Panc1 (cell line): ENCODE measurements at regions not wholly inside any gene's neighbourhood (a gene's known extent, or its start where the extent isn't known, plus 50 kb on each side); places are given as distances from the start of the nearest gene placed in this dataset.

Experiments
- ATAC-seq: fragments of 200-7000 bp; cut with Tn5 transposase; 2 replicates; pipeline ENCODE4 v1.9.1; 2020; ENCODE audit warnings: mild to moderate bottlenecking, moderate library complexity
- BruUV-seq: library from RNA; stranded (reverse); fragments of 400-500 nt; replicated peaks from 2 replicates; lab custom pipeline; 2021; lab: Mats Ljungman, UMichigan
- CTCF ChIA-PET: fragments of 300-600 bp; sonication (Branson Sonifier 250); formaldehyde crosslinking; loops from one replicate; lab custom pipeline; 2022; ENCODE audit warnings: antibody characterized with exemption; lab: Charles Lee
- POLR2A ChIA-PET: fragments of 300-600 bp; sonication (Branson Sonifier 250); formaldehyde crosslinking; loops from one replicate; lab custom pipeline; 2022; ENCODE audit warnings: antibody characterized with exemption; lab: Charles Lee
- DNase-seq: peaks from one replicate; pipeline ENCODE4 v3.0.0-alpha.2; 2010; ENCODE audit warnings: low read depth, low spot score
- H3K27ac ChIP-seq: 2 replicates; pipeline ENCODE4 v1.5.1; 2011; ENCODE audit warnings: mild to moderate bottlenecking, low read length, inconsistent platforms
- H3K27me3 ChIP-seq: fragments of 200-500 bp; sonication (Bioruptor generic); 2 replicates; pipeline ENCODE4 v1.6.0; 2014; ENCODE audit warnings: low read length, inconsistent platforms; ENCODE audit not compliant: control insufficient read depth, insufficient read depth
- H3K36me3 ChIP-seq: fragments of 200-500 bp; sonication (Bioruptor generic); 2 replicates; pipeline ENCODE4 v1.5.1; 2014; ENCODE audit warnings: inconsistent platforms, mild to moderate bottlenecking, low read length, moderate library complexity; ENCODE audit not compliant: control insufficient read depth, insufficient read depth
- H3K4me1 ChIP-seq: 2 replicates; pipeline ENCODE4 v1.5.1; 2011; ENCODE audit warnings: inconsistent platforms, mild to moderate bottlenecking, low read length, moderate library complexity; ENCODE audit not compliant: control insufficient read depth, insufficient read depth
- H3K4me3 ChIP-seq, 2 experiments: 2 replicates each; pipeline ENCODE4 v1.5.1; 2011 to 2012; ENCODE audit warnings: low read depth in 2 of 2, low read length in 2 of 2, mild to moderate bottlenecking in 2 of 2, inconsistent platforms in 1 of 2, moderate library complexity in 1 of 2
- H3K9me3 ChIP-seq: fragments of 200-500 bp; sonication (Bioruptor generic); 2 replicates; pipeline ENCODE4 v1.5.1; 2014; ENCODE audit warnings: low read depth, mild to moderate bottlenecking, inconsistent platforms, low read length, moderate library complexity; ENCODE audit not compliant: control insufficient read depth, insufficient read depth
- POLR2AphosphoS5 ChIP-seq: IDR thresholded peaks from 2 replicates; pipeline ENCODE4 v1.6.1; 2012; ENCODE audit warnings: mild to moderate bottlenecking, low read depth, low read length, moderate library complexity
- REST ChIP-seq, 2 experiments: IDR thresholded peaks; 2 replicates each; pipeline ENCODE4 v1.6.1; 2011 to 2012; ENCODE audit warnings: low read depth in 2 of 2, control low read depth in 1 of 2, low read length in 1 of 2, mild to moderate bottlenecking in 1 of 2, moderate library complexity in 1 of 2; ENCODE audit not compliant: insufficient read depth in 1 of 2
- SIN3A ChIP-seq: IDR thresholded peaks from 2 replicates; pipeline ENCODE4 v1.6.1; 2012; ENCODE audit warnings: low read depth, mild to moderate bottlenecking, low read length, moderate library complexity, borderline replicate concordance; ENCODE audit not compliant: insufficient read depth
- TCF7L2 ChIP-seq: IDR thresholded peaks from 2 replicates; pipeline ENCODE4 v1.6.1; 2011; ENCODE audit warnings: mild to moderate bottlenecking, low read depth, low read length, inconsistent platforms
- in situ Hi-C: cut with HindIII; loops from 2 replicates; pipeline ENCODE4 v1.10.0; 2016; ENCODE audit warnings: low sequenced_read_pairs, low pct_unique_long_range_greater_than_20kb
- intact Hi-C: fragments of 100-400 bp; cut with micrococcal nuclease; formaldehyde crosslinking; loops from one replicate; pipeline ENCODE4 v1.10.0; 2022; ENCODE audit not compliant: unreplicated experiment
- TF ChIP-seq, protein P1 (sequence below): fragments of 450-650 bp; IDR thresholded peaks from 2 replicates; pipeline ENCODE4 v1.5.1; 2017; ENCODE audit warnings: mild to moderate bottlenecking

DNA sequence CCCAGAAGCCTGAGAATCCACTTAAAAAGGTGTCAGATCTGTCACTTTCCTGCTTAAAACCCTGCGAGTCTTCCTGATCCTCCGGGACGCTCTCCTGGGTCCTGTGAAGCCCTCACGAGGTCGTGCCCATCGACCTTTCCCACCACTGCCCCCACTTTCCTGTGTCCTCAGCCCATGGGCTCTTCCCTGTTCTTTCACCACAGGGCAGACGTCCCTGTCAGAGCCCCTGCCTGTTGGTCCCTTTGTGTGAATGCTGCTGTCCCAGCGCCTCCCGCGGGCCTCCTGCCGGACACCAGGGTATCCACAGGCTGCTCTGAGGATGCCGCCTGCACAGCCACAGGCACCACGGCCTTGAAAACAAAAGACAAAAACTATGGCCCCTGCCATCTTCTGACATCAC, 125.6 kb downstream of the TMEM18 start:
- Histone ChIP-seq H3K27me3 (peaks cover 10% of the 10 kb centered on the region; the same call in 1 of the 2 replicates), H3K4me1 (no peaks in the 10 kb centered on the region), H3K36me3 (no peaks in the 10 kb centered on the region), H3K4me3 (no peak overlapping the region), H3K9me3 (no peaks in the 10 kb centered on the region), H3K27ac (no peak overlapping the region)
- DNase-seq (no peak), ATAC-seq (no peak)
- no TSS peak for BruUV-seq
- no peak for TF ChIP-seq POLR2AphosphoS5
- no peak for TF ChIP-seq SIN3A
- no peak for TF ChIP-seq TCF7L2
- TF ChIP-seq, protein P1, sequence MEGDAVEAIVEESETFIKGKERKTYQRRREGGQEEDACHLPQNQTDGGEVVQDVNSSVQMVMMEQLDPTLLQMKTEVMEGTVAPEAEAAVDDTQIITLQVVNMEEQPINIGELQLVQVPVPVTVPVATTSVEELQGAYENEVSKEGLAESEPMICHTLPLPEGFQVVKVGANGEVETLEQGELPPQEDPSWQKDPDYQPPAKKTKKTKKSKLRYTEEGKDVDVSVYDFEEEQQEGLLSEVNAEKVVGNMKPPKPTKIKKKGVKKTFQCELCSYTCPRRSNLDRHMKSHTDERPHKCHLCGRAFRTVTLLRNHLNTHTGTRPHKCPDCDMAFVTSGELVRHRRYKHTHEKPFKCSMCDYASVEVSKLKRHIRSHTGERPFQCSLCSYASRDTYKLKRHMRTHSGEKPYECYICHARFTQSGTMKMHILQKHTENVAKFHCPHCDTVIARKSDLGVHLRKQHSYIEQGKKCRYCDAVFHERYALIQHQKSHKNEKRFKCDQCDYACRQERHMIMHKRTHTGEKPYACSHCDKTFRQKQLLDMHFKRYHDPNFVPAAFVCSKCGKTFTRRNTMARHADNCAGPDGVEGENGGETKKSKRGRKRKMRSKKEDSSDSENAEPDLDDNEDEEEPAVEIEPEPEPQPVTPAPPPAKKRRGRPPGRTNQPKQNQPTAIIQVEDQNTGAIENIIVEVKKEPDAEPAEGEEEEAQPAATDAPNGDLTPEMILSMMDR: no peak
- TF ChIP-seq REST (IDR thresholded peaks at IDR 0.05; ENCODE audit: insufficient read depth in 1 of 2, low read depth in 2 of 2, low read length in 1 of 2): no peak
- POLR2A ChIA-PET: interaction anchor here (0.6 kb wide), 1 partner anchor 1471 kb away, joined by 3 read pairs; no protein-coding TSS in a partner anchor
- intact Hi-C loops (no loop called here), in situ Hi-C loops (no loop called here)
- CTCF ChIA-PET: no interaction called here

DNA sequence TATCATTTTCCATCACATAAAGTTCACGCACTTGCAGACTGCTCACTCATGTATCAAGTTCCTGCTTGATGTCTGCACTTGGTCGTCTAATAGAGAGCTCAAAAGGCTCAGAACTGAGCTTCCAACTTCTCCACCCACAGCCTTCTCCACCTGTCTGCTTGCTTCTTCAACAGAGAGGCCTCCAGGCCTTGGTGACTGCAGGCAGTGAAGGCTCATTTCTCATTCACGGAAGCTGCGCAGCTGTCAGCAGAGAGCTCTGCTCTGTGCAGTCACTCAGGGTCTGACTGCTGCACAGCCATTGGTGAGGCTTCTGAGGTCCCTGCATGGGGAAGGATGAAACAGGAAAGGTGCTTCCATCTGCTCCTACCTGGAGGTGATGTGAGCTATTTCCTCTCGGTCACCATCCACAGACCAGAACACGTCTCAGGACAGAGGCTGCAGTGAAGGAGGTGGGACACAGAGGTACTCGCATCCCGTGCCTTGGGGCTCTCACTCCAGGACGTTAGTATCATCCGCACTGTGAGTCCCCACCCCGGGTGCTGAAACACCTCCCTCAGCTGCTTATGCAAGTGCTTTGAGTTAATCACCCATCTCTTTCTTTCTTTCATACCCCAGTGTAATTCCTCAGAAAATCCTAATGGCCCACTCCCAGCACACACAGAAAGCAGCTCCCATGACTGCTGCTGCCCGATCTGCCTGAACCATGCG, 126.2 kb downstream of the TMEM18 start:
- DNase-seq: no peak
- ChIA-PET POLR2A (interaction anchor here (0.6 kb wide), 1 partner anchor 1471 kb away, joined by 3 read pairs; no protein-coding TSS in a partner anchor), CTCF (no interaction called here)
- no peak overlapping the region for H3K4me3 ChIP-seq
- in situ Hi-C loops: no loop called here
- TF ChIP-seq, protein P1: no peak
- TF ChIP-seq SIN3A (no peak), TCF7L2 (no peak), REST (IDR thresholded peaks at IDR 0.05; ENCODE audit: insufficient read depth in 1 of 2, low read depth in 2 of 2, low read length in 1 of 2) (no peak), POLR2AphosphoS5 (no peak)
- H3K4me1 ChIP-seq: no peaks in the 10 kb centered on the region
- no peak overlapping the region for H3K27ac ChIP-seq
- no peaks in the 10 kb centered on the region for H3K9me3 ChIP-seq
- H3K36me3 ChIP-seq: no peaks in the 10 kb centered on the region
- no TSS peak for BruUV-seq
- intact Hi-C loops: no loop called here
- H3K27me3 ChIP-seq: peaks cover 7% of the 10 kb centered on the region; the same call in 1 of the 2 replicates
- no peak; the same call in 1 of the 2 replicates for ATAC-seq
